ENCODE measurements at regions not wholly inside any gene's neighbourhood (a gene's known extent, or its start where the extent isn't known, plus 50 kb on each side); places are given as distances from the start of the nearest gene placed in this dataset.

- Mint-ChIP-seq H3K27ac (no peak overlapping the region), H3K4me3 (no peak overlapping the region), H3K9me3 (ENCODE audit: insufficient read depth) (no peaks in the 10 kb centered on the region), H3K4me1 (peaks cover 5% of the 10 kb centered on the region), H3K27me3 (peaks cover 40% of the 10 kb centered on the region)
- no peak for ATAC-seq (ENCODE audit: low read depth)
- Histone ChIP-seq H2AFZ (ENCODE audit: insufficient read depth, low read depth, low read length, poor library complexity, severe bottlenecking) (no peak overlapping the region), H3K79me2 (ENCODE audit: control insufficient read depth, insufficient read depth, low read length) (no peaks in the 10 kb centered on the region), H3K27ac (ENCODE audit: low read length in 2 of 2) (no peak overlapping the region), H3K4me1 (ENCODE audit: control insufficient read depth in 2 of 2, insufficient read depth in 2 of 2, low read length in 2 of 2) (peaks cover 5 to 7% of the 10 kb centered on the region in 2 donors), H4K20me1 (ENCODE audit: control insufficient read depth, insufficient read depth, low read length, poor library complexity, severe bottlenecking) (no peaks in the 10 kb centered on the region), H3K27me3 (replicated peaks in 1 of 4; ENCODE audit: control extremely low read depth in 1 of 4, control insufficient read depth in 3 of 4, insufficient read depth in 4 of 4, low read length in 3 of 4) (peaks cover 0 to 10% (median 2%) of the 10 kb centered on the region in 4 experiments), H3K4me2 (replicated peaks; ENCODE audit: low read depth, low read length, poor library complexity, severe bottlenecking) (no peak overlapping the region), H3K36me3 (replicated peaks in 1 of 2; ENCODE audit: control extremely low read depth in 1 of 2, control insufficient read depth in 1 of 2, extremely low read depth in 1 of 2, insufficient read depth in 2 of 2, low read length in 1 of 2) (no peaks in the 10 kb centered on the region), H3K9me3 (ENCODE audit: control extremely low read depth in 1 of 3, control insufficient read depth in 2 of 3, insufficient read depth in 1 of 3, low read length in 2 of 3) (no peaks in the 10 kb centered on the region), H3K9ac (ENCODE audit: low read length) (no peak overlapping the region), H3K4me3 (ENCODE audit: control extremely low read depth in 1 of 5, extremely low read depth in 1 of 5, insufficient read depth in 1 of 5, low read depth in 2 of 5, low read length in 4 of 5) (no peak overlapping the region)
- TF ChIP-seq EZH2 (IDR thresholded peaks at IDR 0.05; ENCODE audit: borderline replicate concordance, insufficient read depth, low read depth, low read length, poor library complexity, severe bottlenecking): no peak
- TF ChIP-seq CTCF (IDR thresholded peaks at IDR 0.05): no peak
- POLR2A ChIA-PET: no interaction called here
- intact Hi-C loops (cut with micrococcal nuclease): no loop called here
- DNase-seq: no peak
- WGBS (ENCODE audit: insufficient coverage): 89% methylated on average over 1 of the region's 5 CpGs
- CTCF ChIA-PET: no interaction called here
Measured at GRCh38 chr4:26024079-26024478, 110.1 kb downstream of the SMIM20 start.

- Histone ChIP-seq H4K20me1 (ENCODE audit: control insufficient read depth, insufficient read depth, low read length, poor library complexity, severe bottlenecking) (no peaks in the 10 kb centered on the region), H3K4me1 (ENCODE audit: control insufficient read depth in 2 of 2, insufficient read depth in 2 of 2, low read length in 2 of 2) (peaks cover 5 to 8% of the 10 kb centered on the region in 2 donors), H3K4me2 (replicated peaks; ENCODE audit: low read depth, low read length, poor library complexity, severe bottlenecking) (peak overlapping the region; percentile 32), H3K36me3 (replicated peaks in 1 of 2; ENCODE audit: control extremely low read depth in 1 of 2, control insufficient read depth in 1 of 2, extremely low read depth in 1 of 2, insufficient read depth in 2 of 2, low read length in 1 of 2) (no peaks in the 10 kb centered on the region), H3K4me3 (ENCODE audit: control extremely low read depth in 1 of 5, extremely low read depth in 1 of 5, insufficient read depth in 1 of 5, low read depth in 2 of 5, low read length in 4 of 5) (no peak overlapping the region), H3K9ac (ENCODE audit: low read length) (no peak overlapping the region), H3K79me2 (ENCODE audit: control insufficient read depth, insufficient read depth, low read length) (no peaks in the 10 kb centered on the region), H2AFZ (ENCODE audit: insufficient read depth, low read depth, low read length, poor library complexity, severe bottlenecking) (peak overlapping the region; percentile 36), H3K27ac (ENCODE audit: low read length in 2 of 2) (no peak overlapping the region), H3K9me3 (ENCODE audit: control extremely low read depth in 1 of 3, control insufficient read depth in 2 of 3, insufficient read depth in 1 of 3, low read length in 2 of 3) (no peaks in the 10 kb centered on the region), H3K27me3 (replicated peaks in 1 of 4; ENCODE audit: control extremely low read depth in 1 of 4, control insufficient read depth in 3 of 4, insufficient read depth in 4 of 4, low read length in 3 of 4) (peaks cover 0 to 15% (median 3%) of the 10 kb centered on the region in 4 experiments)
- Mint-ChIP-seq H3K27me3 (peaks cover 24% of the 10 kb centered on the region), H3K27ac (no peak overlapping the region), H3K4me1 (peaks cover 6% of the 10 kb centered on the region), H3K9me3 (ENCODE audit: insufficient read depth) (no peaks in the 10 kb centered on the region), H3K4me3 (no peak overlapping the region)
- CTCF ChIA-PET: interaction anchor here (0.7 to 3.5 kb wide), 6 partner anchors 10 to 300 kb away, joined by 3 to 13 read pairs (median 4); no protein-coding TSS in a partner anchor
- POLR2A ChIA-PET: no interaction called here
- DNase-seq: no peak
- TF ChIP-seq EZH2 (IDR thresholded peaks at IDR 0.05; ENCODE audit: borderline replicate concordance, insufficient read depth, low read depth, low read length, poor library complexity, severe bottlenecking): no peak
- TF ChIP-seq CTCF (IDR thresholded peaks at IDR 0.05): no peak
- no peak for ATAC-seq (ENCODE audit: low read depth)
- WGBS (ENCODE audit: insufficient coverage): 92% methylated on average over 22 of the region's 22 CpGs
- intact Hi-C loops (cut with micrococcal nuclease): loop anchor here (1.0 kb wide), 2 partner anchors 297 to 382 kb away; no protein-coding TSS in a partner anchor
Measured at GRCh38 chr4:26028133-26028792, 114.2 kb downstream of the SMIM20 start.
